ENCODE measurements at regions not wholly inside any gene's neighbourhood (a gene's known extent, or its start where the extent isn't known, plus 50 kb on each side); places are given as distances from the start of the nearest gene placed in this dataset.

- no peak overlapping the region for H3K4me3 ChIP-seq
- peak; percentile 7 for DNase-seq
- in situ Hi-C loops (cut with MboI), result loop anchor here (10.0 kb wide), 1 partner anchor 276 kb away; no protein-coding TSS in a partner anchor
- H2AFZ ChIP-seq, result no peak overlapping the region
- H3K9me3 ChIP-seq (ENCODE audit: low read depth), result no peaks in the 10 kb centered on the region
- H3F3A ChIP-seq (ENCODE audit: insufficient read depth), result 0 out of 2 replicates have a peak, but pooled peaks cover 5% of the 10 kb centered on the region
- no peak overlapping the region for H3K9ac ChIP-seq
- TF ChIP-seq EZH2phosphoT487 (IDR thresholded peaks at IDR 0.05; ENCODE audit: insufficient read depth, low read depth) (no peak), EZH2 (IDR thresholded peaks at IDR 0.05; ENCODE audit: insufficient read depth, poor library complexity, severe bottlenecking) (no peak)
- H3K79me2 ChIP-seq (ENCODE audit: insufficient read depth), result no peaks in the 10 kb centered on the region
- no peaks in the 10 kb centered on the region; the same call in 1 of the 2 replicates for H3K27me3 ChIP-seq (replicated peaks; ENCODE audit: insufficient read depth)
- H3K4me2 ChIP-seq (ENCODE audit: unreplicated experiment), result no peak overlapping the region
- H4K20me1 ChIP-seq (ENCODE audit: insufficient read depth), result no peaks in the 10 kb centered on the region
- no peaks in the 10 kb centered on the region for H3K9me2 ChIP-seq (ENCODE audit: insufficient read depth)
- H3K27ac ChIP-seq, result no peak overlapping the region
- 9 to 14% methylated on average over 4 of the region's 4 CpGs for WGBS, 2 experiments (ENCODE audit: low coverage in 1 of 2, low lambda C conversion rate in 2 of 2, missing lambda C conversion rate in 2 of 2)
- H3K4me1 ChIP-seq (ENCODE audit: insufficient read depth), result no peaks in the 10 kb centered on the region
- H3K36me3 ChIP-seq (ENCODE audit: low read depth), result no peaks in the 10 kb centered on the region
Measured at GRCh38 chr11:70751142-70751734, 352.9 kb downstream of the CTTN start.

GRCh38 chr11:70755410-70756158 is 357.3 kb downstream of the CTTN start:
- TF ChIP-seq EZH2 (IDR thresholded peaks at IDR 0.05; ENCODE audit: insufficient read depth, poor library complexity, severe bottlenecking), result no peak
- TF ChIP-seq EZH2phosphoT487 (IDR thresholded peaks at IDR 0.05; ENCODE audit: insufficient read depth, low read depth), result no peak
- H3K4me3 ChIP-seq, result no peak overlapping the region
- 0 out of 2 replicates have a peak, but pooled peaks cover 5% of the 10 kb centered on the region for H3F3A ChIP-seq (ENCODE audit: insufficient read depth)
- no peak overlapping the region for H2AFZ ChIP-seq
- no peaks in the 10 kb centered on the region for H3K9me3 ChIP-seq (ENCODE audit: low read depth)
- H3K36me3 ChIP-seq (ENCODE audit: low read depth), result no peaks in the 10 kb centered on the region
- in situ Hi-C loops (cut with MboI), result loop anchor here (10.0 kb wide), 1 partner anchor 281 kb away; no protein-coding TSS in a partner anchor
- no peaks in the 10 kb centered on the region for H3K9me2 ChIP-seq (ENCODE audit: insufficient read depth)
- WGBS, 2 experiments (ENCODE audit: low coverage in 1 of 2, low lambda C conversion rate in 2 of 2, missing lambda C conversion rate in 2 of 2), result 14 to 16% methylated on average over 37 of the region's 37 CpGs
- H4K20me1 ChIP-seq (ENCODE audit: insufficient read depth), result no peaks in the 10 kb centered on the region
- no peak overlapping the region for H3K27ac ChIP-seq
- H3K4me2 ChIP-seq (ENCODE audit: unreplicated experiment), result peak overlapping the region; percentile 25
- no peak overlapping the region for H3K9ac ChIP-seq
- DNase-seq, result peak; percentile 80
- no peaks in the 10 kb centered on the region for H3K4me1 ChIP-seq (ENCODE audit: insufficient read depth)
- H3K79me2 ChIP-seq (ENCODE audit: insufficient read depth), result no peaks in the 10 kb centered on the region
- H3K27me3 ChIP-seq (replicated peaks; ENCODE audit: insufficient read depth), result peaks cover 5% of the 10 kb centered on the region; the same call in 1 of the 2 replicates

DNA sequence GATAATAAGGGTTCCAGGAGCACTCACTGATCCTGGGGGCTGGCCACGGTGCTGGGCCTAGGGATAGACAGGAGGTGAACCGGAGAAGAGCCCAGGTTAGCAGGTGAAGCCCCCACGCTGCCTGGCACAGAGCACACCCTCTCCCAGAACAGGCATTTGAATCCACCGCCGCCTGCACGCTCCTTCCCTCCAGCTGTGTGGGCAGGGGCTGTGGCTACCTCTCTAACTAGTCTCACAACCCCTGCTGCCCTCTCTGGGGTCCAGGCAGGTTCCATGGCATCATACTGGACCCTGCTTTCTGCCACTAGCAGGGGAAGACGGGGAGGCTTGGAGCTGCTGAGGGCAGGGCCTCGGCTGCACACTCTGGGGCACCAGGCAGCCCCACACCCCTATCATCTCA is 358.0 kb downstream of the CTTN start:
- DNase-seq, result no peak
- in situ Hi-C loops (cut with MboI), result loop anchor here (10.0 kb wide), 1 partner anchor 282 kb away; no protein-coding TSS in a partner anchor
- Histone ChIP-seq H4K20me1 (ENCODE audit: insufficient read depth) (no peaks in the 10 kb centered on the region), H3K36me3 (ENCODE audit: low read depth) (no peaks in the 10 kb centered on the region), H3K27ac (no peak overlapping the region), H3K4me2 (ENCODE audit: unreplicated experiment) (no peak overlapping the region), H3K9ac (no peak overlapping the region), H3K4me3 (no peak overlapping the region), H3K9me3 (ENCODE audit: low read depth) (no peaks in the 10 kb centered on the region), H3K79me2 (ENCODE audit: insufficient read depth) (no peaks in the 10 kb centered on the region), H3K4me1 (ENCODE audit: insufficient read depth) (no peaks in the 10 kb centered on the region), H3K27me3 (replicated peaks; ENCODE audit: insufficient read depth) (peaks cover 5% of the 10 kb centered on the region; the same call in 1 of the 2 replicates), H3K9me2 (ENCODE audit: insufficient read depth) (no peaks in the 10 kb centered on the region), H3F3A (ENCODE audit: insufficient read depth) (no peaks in the 10 kb centered on the region), H2AFZ (no peak overlapping the region)
- 37 to 40% methylated on average over 8 of the region's 8 CpGs for WGBS, 2 experiments (ENCODE audit: low coverage in 1 of 2, low lambda C conversion rate in 2 of 2, missing lambda C conversion rate in 2 of 2)
- TF ChIP-seq EZH2 (IDR thresholded peaks at IDR 0.05; ENCODE audit: insufficient read depth, poor library complexity, severe bottlenecking), result no peak

DNA sequence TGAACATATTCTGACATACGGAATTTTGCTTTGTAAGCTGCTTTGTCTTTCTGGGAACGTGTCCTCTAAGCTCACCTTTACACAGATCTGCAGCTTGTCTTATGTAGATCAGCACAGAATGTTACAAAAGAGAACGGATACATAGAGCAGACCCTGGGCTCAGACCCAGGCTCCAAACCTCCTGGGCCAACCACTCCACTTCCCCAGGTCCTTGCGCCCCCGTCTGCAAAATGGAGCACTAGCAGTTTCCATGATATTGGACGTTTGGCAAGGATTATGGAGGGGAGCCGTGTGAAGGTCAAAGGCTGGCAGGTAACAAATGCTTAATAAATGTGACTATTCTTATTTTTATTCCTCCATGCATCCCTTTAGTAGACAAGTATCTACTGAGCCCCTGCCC is 358.4 kb downstream of the CTTN start:
- Histone ChIP-seq H3K9me3 (ENCODE audit: low read depth) (no peaks in the 10 kb centered on the region), H3K9ac (no peak overlapping the region), H3K27me3 (replicated peaks; ENCODE audit: insufficient read depth) (peaks cover 5% of the 10 kb centered on the region; the same call in 1 of the 2 replicates), H3K4me3 (no peak overlapping the region), H3K4me2 (ENCODE audit: unreplicated experiment) (no peak overlapping the region), H3K9me2 (ENCODE audit: insufficient read depth) (no peaks in the 10 kb centered on the region), H3F3A (ENCODE audit: insufficient read depth) (no peaks in the 10 kb centered on the region), H4K20me1 (ENCODE audit: insufficient read depth) (no peaks in the 10 kb centered on the region), H3K36me3 (ENCODE audit: low read depth) (no peaks in the 10 kb centered on the region), H3K27ac (no peak overlapping the region), H2AFZ (no peak overlapping the region), H3K4me1 (ENCODE audit: insufficient read depth) (no peaks in the 10 kb centered on the region), H3K79me2 (ENCODE audit: insufficient read depth) (no peaks in the 10 kb centered on the region)
- in situ Hi-C loops (cut with MboI), result loop anchor here (10.0 kb wide), 1 partner anchor 282 kb away; no protein-coding TSS in a partner anchor
- TF ChIP-seq EZH2 (IDR thresholded peaks at IDR 0.05; ENCODE audit: insufficient read depth, poor library complexity, severe bottlenecking) (no peak), EZH2phosphoT487 (IDR thresholded peaks at IDR 0.05; ENCODE audit: insufficient read depth, low read depth) (no peak)
- 32 to 45% methylated on average over 7 of the region's 7 CpGs for WGBS, 2 experiments (ENCODE audit: low coverage in 1 of 2, low lambda C conversion rate in 2 of 2, missing lambda C conversion rate in 2 of 2)
- DNase-seq, result no peak

Data from GM23248 (cell line).